ELR (cell line): ENCODE measurements at regions not wholly inside any gene's neighbourhood (a gene's known extent, or its start where the extent isn't known, plus 50 kb on each side); places are given as distances from the start of the nearest gene placed in this dataset.
A peak's percentile ranks its signal among the peaks of the same experiment; 100 is the strongest.
"Not testable (repeated sequence)": the region's sequence is repeated elsewhere in the genome, so short reads cannot be mapped to it uniquely, and the experiment has no call there.

Experiments
- DNase-seq: peaks from one replicate; pipeline ENCODE4 v3.0.0-alpha.2; 2015; ENCODE audit warnings: low read depth

DNA sequence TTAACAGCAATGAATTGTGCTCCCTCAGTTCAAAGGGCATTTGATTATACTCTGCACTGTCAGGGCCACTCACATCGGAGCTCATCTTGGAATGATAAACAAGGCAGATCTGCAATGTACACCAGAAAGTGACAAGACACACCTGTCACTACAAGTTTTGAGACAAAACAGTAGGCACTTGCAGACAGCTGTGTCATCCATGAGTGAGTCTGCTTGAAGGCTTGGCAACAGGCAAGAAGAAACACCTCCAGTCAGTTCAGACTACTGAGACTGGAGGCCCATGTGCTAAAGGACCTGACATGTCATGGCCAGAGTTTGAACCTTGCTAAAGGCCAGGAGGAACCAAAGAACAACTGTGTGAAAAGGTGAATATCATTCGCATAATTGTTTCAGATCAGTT, 354.5 kb downstream of the CEP170 start:
- DNase-seq, result not testable (repeated sequence)

DNA sequence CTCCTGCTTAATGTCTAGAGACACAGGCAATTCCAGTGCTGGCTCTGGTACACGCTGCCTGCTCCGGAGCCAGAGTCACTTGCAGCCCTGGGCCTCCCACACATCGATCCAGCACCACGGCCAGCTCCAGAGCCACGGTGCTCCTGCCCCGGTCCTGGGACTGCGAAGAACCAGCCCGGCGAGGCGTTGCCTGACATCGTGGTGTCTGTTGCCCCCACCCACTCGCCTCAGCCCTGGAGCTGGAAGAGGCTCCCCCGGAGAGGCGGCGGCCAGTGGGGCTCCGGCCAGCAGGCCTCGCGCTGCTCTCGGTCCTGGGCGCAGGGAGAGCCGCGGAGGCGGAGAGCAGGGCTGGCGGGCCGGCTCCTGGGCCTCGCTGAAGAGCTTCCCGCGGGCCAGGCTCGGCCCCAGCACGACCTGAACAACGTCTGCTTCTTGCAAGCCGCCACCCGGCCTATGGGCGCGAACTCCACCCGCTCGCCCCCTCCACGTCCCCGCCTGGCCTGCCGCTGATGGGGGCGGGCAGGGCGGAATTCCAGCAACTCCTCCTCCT, 364.8 kb downstream of the CEP170 start:
- no peak for DNase-seq

DNA sequence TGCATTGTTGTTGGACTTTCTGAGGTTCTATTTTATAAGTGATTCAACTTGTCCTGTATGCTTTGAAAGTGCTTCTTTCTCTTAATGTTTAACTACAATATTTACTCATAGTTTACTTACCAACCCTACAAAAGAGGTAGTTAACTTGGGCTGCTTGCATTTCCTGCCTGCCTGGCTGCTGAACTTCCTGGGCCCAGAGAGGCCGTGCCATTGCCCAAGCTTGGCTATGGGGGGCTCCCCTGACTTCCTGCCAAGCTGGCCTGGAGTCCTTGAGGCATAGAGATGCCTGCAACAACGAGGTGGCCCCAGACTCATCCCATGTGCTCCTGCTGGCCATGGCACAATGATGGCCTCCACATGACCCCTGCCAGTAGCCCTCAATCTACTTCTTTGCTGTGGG, 361.6 kb upstream of the PLD5 start:
- DNase-seq, result no peak

DNA sequence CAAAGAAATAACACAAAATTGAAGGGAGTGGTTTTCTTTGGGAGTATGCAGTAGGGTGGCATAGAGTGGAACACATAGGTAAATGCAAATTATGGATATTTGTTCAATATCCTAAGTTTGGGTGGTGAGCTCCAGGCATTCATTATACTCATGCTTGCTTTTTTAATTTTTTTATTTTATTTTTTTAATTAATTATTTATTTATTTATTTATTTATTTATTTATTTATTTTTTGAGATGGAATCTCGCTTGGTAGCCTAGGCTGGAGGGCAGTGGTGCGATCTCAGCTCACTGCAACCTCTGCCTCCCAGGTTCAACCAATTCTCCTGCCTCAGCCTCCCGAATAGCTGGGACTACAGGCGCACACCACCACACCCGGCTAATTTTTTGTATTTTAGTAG, 355.5 kb upstream of the PLD5 start:
- DNase-seq, result not testable (repeated sequence)

DNA sequence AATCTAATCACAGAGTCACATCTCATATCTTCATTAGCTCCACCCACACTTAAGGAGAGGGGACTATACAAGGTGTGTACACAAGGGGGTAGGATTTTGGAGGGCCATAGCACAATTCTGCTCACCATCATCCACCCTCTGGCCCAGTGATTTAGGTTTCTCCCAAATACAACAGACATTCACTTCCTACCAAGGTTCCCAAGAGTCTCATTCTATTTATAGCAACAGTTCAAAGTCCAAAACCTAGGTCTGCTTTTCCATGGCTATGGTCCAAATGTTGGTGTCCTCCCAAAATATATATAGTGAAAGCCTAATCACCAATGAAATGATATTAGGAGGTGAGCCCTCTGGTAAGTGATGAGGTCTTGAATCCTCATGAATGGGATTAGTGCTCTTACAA, 353.2 kb upstream of the PLD5 start:
- no peak for DNase-seq

DNA sequence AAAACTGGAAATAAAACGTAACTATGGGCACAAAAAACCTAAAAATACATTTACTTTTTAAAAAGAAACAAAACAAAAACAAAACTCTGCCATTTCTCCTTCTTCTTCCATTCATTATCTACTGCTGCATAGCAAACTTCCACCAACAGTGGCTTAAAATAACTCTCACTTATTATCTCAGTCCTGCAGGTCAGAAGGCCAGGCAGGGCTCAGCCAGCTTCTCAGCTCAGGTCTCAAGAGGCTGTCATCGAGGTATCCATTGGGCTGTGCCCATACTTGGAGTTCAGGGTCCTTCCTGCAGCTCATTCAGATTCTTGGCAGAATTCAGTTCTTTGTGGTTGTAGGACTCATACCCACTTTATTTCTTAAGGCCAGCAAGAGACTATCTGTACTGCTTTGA, 352.7 kb upstream of the PLD5 start:
- no peak for DNase-seq

DNA sequence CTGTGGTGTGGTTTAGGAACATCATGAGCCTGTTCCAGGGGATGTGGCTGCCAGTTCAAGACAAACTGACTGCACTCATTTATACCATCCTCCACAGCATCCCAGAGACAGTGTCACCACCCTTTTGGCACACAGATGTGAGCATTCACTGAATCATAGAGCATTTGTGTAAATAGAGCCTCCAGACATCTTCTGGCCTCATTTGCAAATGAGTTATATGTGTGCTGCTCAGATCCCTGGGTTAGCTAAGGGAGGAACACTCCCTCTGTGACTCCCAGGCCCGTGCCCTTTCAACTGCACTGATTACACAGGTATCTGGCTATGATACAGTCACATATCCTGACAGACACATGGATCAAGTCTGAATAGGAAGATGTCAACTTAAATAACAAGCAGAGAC, 351.5 kb upstream of the PLD5 start:
- DNase-seq, result no peak

DNA sequence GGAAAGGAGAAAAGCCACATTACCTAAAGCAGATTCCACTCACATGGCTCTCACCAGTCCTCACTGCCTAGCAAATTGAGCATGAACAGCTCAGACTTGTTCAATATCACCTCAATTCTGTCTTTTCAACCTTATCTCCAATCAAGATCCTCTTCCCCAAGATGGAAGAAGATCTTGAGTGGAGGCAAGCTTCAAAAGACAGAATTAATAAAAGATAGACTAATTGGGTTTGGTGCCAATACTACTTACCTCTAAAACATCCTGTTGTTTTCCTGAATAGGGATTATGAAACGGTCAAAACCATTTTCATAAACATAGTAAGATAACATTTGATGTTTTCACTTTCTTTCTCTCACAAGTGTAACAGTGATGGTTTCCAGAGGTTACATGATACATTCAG, 349.2 kb upstream of the PLD5 start:
- DNase-seq, result no peak

DNA sequence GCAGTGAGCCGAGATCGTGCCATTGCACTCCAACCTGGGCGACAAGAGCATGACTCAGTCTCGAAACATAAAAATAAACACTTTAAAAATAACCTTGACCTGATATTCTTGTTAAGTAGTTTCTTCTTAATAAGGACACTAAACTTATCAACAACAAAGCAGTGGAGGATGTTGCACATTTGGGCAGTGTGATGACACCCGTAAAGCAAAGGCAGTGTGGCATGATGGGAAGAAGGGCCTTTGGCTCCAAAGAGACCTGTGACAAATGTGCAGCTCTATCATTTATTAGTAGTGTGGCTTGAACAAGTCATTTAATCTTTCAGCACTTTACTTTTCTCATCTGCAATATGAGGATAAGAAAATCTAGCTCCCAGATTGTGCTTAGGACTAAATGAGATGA, 348.0 kb upstream of the PLD5 start:
- DNase-seq, result no peak

DNA sequence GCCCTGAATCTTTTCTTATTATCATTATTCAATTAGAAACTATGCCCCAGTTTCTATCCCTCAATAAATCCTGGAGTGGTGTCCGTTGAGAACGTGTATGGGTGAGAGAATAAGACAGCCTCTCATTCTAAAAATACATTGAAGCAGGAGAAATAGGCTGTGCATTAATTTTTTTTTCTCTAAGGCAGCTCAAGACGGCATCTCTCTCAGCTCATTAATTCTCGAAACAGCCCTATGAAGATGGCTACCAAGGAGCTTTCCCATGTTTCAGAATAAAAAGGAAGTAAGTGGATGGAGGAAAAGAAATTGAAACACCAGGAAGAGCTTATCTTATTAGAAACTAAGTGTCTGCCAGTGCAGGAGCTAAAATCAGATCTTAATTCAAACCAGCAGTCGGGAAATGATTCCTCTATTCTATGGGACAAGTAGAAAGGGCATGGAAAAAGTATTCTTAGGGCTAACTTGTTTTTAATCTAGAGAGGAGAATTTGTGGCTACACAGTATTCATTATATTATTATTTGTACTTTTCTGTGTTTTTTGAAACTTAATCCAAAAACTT, 347.1 kb upstream of the PLD5 start:
- no peak for DNase-seq

DNA sequence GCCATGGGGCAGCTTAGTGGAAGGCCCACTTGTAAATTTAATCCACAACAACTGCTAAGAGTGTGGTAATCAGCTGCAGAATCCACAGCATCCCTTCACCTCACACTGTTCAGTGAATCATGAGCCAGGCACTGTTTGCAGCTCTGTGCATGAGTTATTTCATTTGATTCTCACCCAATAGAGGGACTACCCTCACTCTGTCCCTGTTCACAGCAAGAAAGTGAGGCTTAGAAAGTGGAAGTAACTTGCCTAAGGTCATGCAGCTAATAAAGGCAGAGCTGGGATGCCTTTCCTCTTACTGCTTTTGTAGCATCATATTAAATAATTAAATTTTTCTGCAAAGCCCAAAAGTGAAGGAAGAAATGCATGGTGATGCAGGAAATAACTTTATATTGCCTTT, 346.5 kb upstream of the PLD5 start:
- no peak for DNase-seq

DNA sequence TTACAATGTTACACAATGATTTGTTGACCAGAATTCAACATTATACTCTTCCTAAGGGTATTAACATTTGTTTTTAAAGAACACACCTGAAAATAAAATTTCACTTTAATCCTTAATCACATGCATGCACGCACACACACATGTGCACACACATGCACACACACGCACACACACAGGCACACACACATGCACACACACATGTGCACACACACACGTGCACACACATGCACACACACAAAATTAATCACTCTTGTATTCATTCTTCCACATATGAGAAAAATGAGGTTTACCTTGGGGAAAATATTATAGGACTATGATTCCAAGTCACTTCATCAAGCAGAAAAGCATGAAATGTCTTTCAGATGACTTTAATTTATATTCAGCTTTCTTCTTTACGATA, 331.8 kb upstream of the PLD5 start:
- no peak for DNase-seq

DNA sequence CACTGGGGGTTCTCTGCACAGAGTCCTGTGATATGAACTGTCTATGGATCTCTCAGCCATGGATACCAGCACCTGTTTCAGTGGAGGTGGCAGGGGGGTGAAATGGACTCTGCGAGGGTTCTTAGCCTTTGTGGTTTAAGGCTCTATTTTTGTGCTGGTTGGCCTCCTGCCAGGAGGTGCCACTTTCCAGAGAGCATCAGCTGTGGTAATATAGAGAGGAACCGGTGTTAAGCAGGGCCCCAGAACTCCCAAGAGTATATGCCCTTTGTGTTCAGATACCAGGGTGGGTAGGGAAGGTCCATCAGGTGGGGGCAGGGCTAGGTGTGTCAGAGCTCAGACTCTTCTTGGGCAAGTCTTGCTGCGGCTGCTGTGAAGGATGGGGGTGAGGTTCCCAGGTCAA, 330.0 kb upstream of the PLD5 start:
- no peak for DNase-seq

DNA sequence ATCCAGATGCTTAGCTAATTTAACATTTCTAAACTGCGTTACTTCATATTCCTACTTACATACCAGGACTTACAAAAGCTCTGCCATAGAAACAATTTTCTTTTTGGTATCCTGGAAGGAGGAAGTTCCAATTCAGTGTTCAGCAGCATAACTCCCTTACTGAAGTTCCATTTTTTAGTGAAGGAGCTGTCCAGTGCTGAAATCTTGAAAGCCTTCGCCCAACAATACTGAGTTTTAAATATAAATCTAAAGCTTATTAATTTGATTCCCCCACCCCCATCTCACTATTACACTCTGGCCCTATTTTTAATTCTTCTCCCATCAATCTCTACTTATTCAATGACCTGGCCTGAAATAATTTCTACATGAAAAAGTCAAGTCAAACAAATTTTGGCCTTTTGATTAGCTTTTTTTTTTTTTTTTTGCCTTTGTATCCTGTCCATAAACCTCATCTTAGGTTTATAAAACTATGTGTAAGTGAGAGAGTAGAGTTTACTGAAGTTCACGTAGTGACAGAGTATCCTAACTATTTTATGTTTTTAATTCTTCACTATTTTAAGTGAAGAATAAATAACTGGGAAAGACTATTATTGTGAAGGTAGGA, 323.0 kb upstream of the PLD5 start:
- DNase-seq, result peak; percentile 7

DNA sequence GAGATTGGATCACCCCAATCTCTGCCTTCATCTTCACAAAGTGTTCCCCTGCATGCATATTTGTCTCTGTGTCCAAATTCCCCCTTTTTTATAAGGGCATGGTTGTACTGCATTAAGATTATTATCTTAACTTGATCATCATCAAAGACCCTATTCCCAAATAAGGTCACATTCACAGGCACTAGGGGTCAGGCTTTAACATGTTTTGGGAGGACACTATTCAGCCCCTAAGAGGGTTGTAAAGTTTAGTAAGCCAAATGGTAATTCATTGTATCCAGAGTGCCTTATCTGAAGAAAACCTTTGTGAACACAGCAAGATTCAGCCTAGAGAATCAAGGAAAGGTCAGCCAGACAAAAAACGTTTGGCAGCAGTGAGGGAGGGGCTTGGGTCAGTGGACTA, 317.6 kb upstream of the PLD5 start:
- no peak for DNase-seq

DNA sequence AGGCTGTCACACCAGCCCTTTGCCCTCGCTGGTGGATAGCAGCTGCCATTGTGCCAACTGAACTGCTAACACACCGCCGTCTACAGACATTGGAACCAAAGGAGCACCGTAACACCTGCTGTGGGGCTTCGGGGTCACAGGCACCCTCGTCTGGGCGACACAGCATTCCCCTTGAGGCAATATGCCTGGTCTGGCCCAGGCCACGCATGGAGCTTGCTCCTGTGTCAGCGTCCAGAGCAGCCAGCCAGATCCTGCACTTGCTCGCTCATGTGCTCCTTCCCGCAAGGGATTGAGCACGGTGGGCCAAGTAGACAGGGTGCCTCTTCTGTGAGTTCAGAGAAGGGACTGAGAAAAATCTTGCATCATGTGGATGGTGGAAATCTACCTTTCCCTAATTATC, 314.6 kb upstream of the PLD5 start:
- no peak for DNase-seq

DNA sequence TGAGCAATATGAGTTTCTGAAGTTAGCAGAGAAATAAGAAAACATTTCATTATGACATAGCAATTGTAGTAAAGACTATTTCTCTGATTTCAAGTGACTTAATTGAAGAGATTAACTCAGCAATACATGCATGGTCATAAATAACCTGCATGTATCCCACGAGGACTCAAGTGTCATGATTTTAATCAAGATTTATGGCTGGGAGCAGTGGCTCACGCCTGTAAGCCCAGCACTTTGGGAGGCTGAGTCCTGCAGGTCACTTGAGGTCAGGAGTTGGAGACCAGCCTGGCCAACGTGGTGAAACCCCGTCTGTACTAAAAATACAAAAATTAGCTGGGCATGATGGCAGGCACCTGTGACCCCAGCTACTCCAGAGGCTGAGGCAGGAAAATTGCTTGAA, 311.9 kb upstream of the PLD5 start:
- no peak for DNase-seq

DNA sequence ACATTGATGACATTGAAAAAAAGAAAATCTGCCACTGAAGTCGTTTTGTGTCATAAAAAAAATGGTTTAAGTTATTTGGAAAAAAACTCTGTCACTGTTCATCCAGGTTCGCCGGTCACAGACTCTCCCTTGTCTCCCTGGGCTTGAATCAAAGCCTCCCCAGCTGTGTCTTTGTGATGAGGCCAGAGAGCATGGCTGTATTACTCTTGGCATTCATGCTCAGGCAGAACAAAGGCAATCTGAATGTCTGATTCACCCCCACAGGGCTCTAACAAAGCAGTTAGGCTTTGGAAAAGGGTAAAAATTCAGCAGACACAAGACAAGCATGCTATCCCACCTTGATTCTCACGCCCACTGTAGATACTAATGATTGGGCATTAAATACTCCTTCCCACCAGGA, 304.3 kb upstream of the PLD5 start:
- no peak for DNase-seq

DNA sequence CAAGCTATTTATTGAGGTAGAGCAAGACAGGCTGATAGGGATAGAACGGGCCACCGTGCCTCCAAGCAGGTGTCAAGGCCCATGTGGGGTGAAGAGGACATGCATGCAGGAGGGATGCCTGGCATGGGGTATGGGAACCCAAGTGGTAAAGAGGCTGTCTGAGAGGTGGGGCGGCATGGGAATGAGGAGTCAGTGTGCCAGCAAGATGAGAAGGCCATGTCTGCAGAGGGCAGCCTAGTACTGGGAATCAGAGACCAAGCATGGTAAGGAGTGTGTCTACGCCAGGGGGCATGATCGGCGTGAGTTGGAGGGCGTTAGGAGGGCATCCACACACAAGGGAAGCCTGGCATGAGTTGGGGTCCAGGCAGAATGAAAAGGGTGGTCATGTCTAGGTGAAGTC, 303.7 kb upstream of the PLD5 start:
- DNase-seq, result no peak

DNA sequence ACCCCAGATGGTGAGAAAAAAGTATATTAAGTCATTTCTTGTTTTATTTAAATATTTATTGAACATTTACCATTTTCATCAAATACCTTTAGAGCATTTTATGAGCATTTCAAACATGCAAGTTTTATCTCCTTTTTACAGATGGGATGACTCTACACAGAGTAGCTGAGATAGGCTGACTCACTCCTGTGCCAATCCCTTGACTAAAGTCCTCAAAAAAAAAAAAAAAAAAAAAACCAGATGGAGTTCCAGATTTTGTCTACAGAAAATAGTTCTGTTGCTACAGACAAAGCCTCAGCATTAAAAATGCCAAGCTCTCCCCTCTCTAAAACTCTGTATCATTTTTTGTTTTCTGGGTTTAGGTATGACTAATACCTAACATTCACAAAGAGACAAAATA, 303.0 kb upstream of the PLD5 start:
- DNase-seq, result no peak

DNA sequence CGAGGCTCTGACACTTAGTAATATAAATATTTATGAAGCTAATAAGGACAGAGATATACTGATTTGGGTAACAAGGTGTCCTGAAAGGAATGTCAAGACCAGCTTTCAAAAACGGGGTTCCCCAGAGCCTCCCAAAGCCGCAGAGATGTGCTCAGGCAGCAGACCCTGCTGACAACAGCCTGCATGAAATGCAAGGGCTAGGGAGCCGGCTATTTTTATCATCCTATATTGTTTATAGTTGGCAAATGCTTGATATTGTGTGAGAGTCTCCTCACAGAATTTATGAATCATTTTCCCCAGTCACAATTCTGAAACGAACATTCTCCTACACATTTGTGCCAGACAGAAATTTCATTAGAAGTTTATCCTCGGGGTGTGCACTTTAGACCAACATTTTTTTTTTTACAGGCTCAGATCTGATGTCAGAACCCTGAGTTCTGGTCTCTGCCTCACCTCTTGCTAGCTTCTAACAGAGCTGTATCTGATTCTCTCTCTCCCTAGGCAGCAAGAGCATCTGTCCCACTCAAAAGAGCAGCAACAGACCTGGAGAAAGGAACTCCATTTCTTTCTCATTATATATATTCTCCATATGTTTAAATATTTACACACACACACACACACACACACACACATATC, 302.3 kb upstream of the PLD5 start:
- DNase-seq, result no peak

DNA sequence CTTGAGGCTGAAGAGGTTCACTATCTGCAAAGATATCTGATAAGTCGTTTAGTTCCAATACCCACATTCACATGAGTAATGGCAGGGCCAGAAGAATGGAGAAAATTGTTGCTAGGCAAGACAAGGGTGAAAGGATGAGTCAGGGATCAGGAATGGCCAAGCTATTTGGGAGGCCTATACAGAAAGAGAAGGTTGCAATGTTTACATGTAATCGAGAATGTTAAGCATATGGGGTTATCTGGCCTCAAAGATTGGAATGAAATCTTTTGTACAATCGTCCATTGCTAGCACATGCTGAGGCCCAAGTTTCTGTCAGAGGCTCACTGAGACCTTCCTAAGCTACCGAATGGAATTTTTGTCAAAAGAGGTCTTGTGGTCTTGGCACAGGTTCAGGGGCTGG, 299.9 kb upstream of the PLD5 start:
- DNase-seq, result peak; percentile 23

DNA sequence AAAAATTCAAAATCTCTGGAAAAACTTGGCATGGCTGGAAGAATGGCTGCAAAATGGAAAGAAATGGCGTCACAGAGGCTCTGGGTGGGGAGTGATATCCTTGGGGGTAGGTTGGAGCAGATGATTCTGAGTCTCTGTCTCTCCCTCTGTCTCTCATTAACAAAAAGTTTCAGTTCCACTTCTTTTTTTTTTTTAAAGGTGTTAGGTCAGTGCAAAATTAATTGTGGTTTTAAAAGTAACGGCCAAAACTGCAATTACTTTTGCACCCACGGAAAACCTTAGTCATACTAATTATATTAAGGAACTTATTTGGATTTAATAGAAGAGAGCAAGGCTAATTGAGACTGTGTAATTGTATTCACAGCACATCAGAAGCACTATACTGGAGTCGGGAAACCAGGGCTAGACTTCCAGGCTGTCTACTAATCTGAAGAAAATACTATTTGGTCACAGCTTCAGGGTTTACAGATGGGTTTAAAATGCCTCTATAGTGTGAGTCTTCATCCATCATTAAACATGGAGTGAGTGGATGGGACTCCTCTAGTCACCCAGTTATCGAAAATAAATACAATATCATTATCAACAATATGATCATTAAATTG, 289.1 kb upstream of the PLD5 start:
- no peak for DNase-seq
